ENCODE measurements at regions not wholly inside any gene's neighbourhood (a gene's known extent, or its start where the extent isn't known, plus 50 kb on each side); places are given as distances from the start of the nearest gene placed in this dataset.

- ChIA-PET CTCF (ENCODE audit: partially characterized antibody) (interaction anchor here (0.9 to 2.1 kb wide), 7 partner anchors 15 to 132 kb away, joined by 3 to 9 read pairs (median 3); no protein-coding TSS in a partner anchor), POLR2A (ENCODE audit: partially characterized antibody) (interaction anchor here (1.0 kb wide), 1 partner anchor 10 kb away, joined by 4 read pairs; no protein-coding TSS in a partner anchor)
- H2BK15ac ChIP-seq (ENCODE audit: low read length): no peak overlapping the region; the same call in 1 of the 2 replicates
- no peaks in the 10 kb centered on the region for H3K79me1 ChIP-seq (ENCODE audit: low read depth, low read length)
- WGBS, 2 experiments (ENCODE audit: extremely low coverage in 1 of 2, insufficient coverage in 1 of 2, insufficient read length in 1 of 2, insufficient replicate concordance in 2 of 2, low coverage in 1 of 2, low lambda C conversion rate in 2 of 2, missing lambda C conversion rate in 1 of 2): 23% methylated on average over 11 of the region's 11 CpGs; no CpG with 5 or more reads in 1 of the 2 experiments
- H3K23ac ChIP-seq (ENCODE audit: insufficient read length): no peak overlapping the region
- H3K18ac ChIP-seq (ENCODE audit: extremely low read depth, low read length): peak overlapping the region; percentile 51; the same call in 1 of the 2 replicates
- no peak overlapping the region for H3K9ac ChIP-seq (replicated peaks in 1 of 4; ENCODE audit: extremely low read depth in 1 of 4, low read depth in 3 of 4, low read length in 3 of 4)
- H3K4ac ChIP-seq (replicated peaks; ENCODE audit: insufficient read length, low read depth, low read length): no peak overlapping the region
- no peaks in the 10 kb centered on the region for H3K9me3 ChIP-seq (ENCODE audit: insufficient read depth in 2 of 2, low read depth in 1 of 2, low read length in 1 of 2)
- H3K27me3 ChIP-seq (replicated peaks in 1 of 4; ENCODE audit: control insufficient read depth in 3 of 4, extremely low read depth in 1 of 4, insufficient read depth in 3 of 4, low read length in 3 of 4): no peaks in the 10 kb centered on the region; a peak in 2 of 7 replicates
- no peak overlapping the region for H3K27ac ChIP-seq (ENCODE audit: low read depth, low read length)
- no peak overlapping the region; the same call in 1 of the 2 replicates for H4K8ac ChIP-seq (ENCODE audit: extremely low read depth, insufficient read depth, low read length)
- H3K4me2 ChIP-seq (ENCODE audit: insufficient read depth in 1 of 2, low read depth in 2 of 2, low read length in 2 of 2): no peak overlapping the region
- peak; percentile 98 for FAIRE-seq
- H2AFZ ChIP-seq (ENCODE audit: low read length): peak overlapping the region; percentile 73
- H2BK20ac ChIP-seq (ENCODE audit: low read length): peak overlapping the region; percentile 78; the same call in 1 of the 2 replicates
- H3K36me3 ChIP-seq (ENCODE audit: control insufficient read depth in 2 of 4, insufficient read depth in 4 of 4, low read length in 3 of 4): no peaks in the 10 kb centered on the region
- no peaks in the 10 kb centered on the region for H3K23me2 ChIP-seq (ENCODE audit: low read depth, low read length)
- H4K5ac ChIP-seq (ENCODE audit: insufficient read length, low read depth, low read length): no peak overlapping the region
- H3K4me3 ChIP-seq (ENCODE audit: extremely low read depth in 1 of 4, insufficient read depth in 2 of 4, low read depth in 3 of 4, low read length in 4 of 4): no peak overlapping the region
- no peak overlapping the region for H3K56ac ChIP-seq (replicated peaks; ENCODE audit: insufficient read length, low read depth, low read length)
- H2BK5ac ChIP-seq (ENCODE audit: low read depth, low read length): peak overlapping the region; percentile 82
- H2BK120ac ChIP-seq (replicated peaks; ENCODE audit: low read depth, low read length): no peak overlapping the region
- H2AK5ac ChIP-seq (ENCODE audit: low read depth, low read length): no peak overlapping the region
- H3K79me2 ChIP-seq (ENCODE audit: control insufficient read depth in 1 of 2, insufficient read depth in 2 of 2, low read length in 2 of 2): no peaks in the 10 kb centered on the region
- peak; percentile 82 to 87 for DNase-seq (ENCODE audit: low read depth in 1 of 2, low spot score in 2 of 2)
- no peak overlapping the region for H4K91ac ChIP-seq (replicated peaks; ENCODE audit: insufficient read length, low read length)
- no peaks in the 10 kb centered on the region for H4K20me1 ChIP-seq (replicated peaks in 1 of 2; ENCODE audit: control insufficient read depth in 1 of 2, insufficient read depth in 2 of 2, low read length in 2 of 2)
- no peak overlapping the region for H3K14ac ChIP-seq (ENCODE audit: insufficient read length)
- H2BK12ac ChIP-seq (ENCODE audit: low read depth, low read length): peak overlapping the region; percentile 99
- H3K4me1 ChIP-seq (replicated peaks in 1 of 4; ENCODE audit: control insufficient read depth in 3 of 4, insufficient read depth in 4 of 4, low read length in 3 of 4): peaks cover 0 to 10% (median 6%) of the 10 kb centered on the region in 4 experiments; a peak in 6 of 7 replicates
- TF ChIP-seq CEBPB (IDR thresholded peaks at IDR 0.05; ENCODE audit: low read depth, low read length) (peak; percentile 61), EZH2 (IDR thresholded peaks at IDR 0.05; ENCODE audit: low read depth, low read length, severe bottlenecking) (no peak), JUN (IDR thresholded peaks at IDR 0.05; ENCODE audit: low read depth, low read length) (peak; percentile 61; the same call in 1 of the 2 replicates), TEAD4 (IDR thresholded peaks at IDR 0.05; ENCODE audit: low read depth, low read length) (peak; percentile 83), USF2 (IDR thresholded peaks at IDR 0.05; ENCODE audit: low read length) (peak; percentile 41; the same call in 1 of the 2 replicates), JUND (IDR thresholded peaks at IDR 0.05; ENCODE audit: low read length) (peak; percentile 96; the same call in 1 of the 2 replicates), EGR1 (IDR thresholded peaks at IDR 0.05; ENCODE audit: borderline replicate concordance, low read depth, low read length) (no peak), CHD2 (IDR thresholded peaks at IDR 0.05; ENCODE audit: low read length) (peak; percentile 31; the same call in 1 of the 2 replicates), RAD21 (IDR thresholded peaks at IDR 0.05 in 1 of 2, conservative IDR thresholded peaks at IDR 0.05 in 1 of 2; ENCODE audit: low read depth in 2 of 2, low read length in 2 of 2) (no peak)
- TF ChIP-seq, protein P1, sequence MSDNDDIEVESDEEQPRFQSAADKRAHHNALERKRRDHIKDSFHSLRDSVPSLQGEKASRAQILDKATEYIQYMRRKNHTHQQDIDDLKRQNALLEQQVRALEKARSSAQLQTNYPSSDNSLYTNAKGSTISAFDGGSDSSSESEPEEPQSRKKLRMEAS (IDR thresholded peaks at IDR 0.05): no peak
- TF ChIP-seq, protein P2, sequence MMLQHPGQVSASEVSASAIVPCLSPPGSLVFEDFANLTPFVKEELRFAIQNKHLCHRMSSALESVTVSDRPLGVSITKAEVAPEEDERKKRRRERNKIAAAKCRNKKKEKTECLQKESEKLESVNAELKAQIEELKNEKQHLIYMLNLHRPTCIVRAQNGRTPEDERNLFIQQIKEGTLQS (IDR thresholded peaks at IDR 0.05; ENCODE audit: insufficient read depth, low read depth, low read length): 0 out of 2 replicates have a peak, but pooled peaks have one; percentile 13
Measured at GRCh38 chr21:41678924-41679318, 87.9 kb downstream of the RIPK4 start.

Data from H1 (cell line).